SH-SY5Y (cell line): ENCODE measurements at regions not wholly inside any gene's neighbourhood (a gene's known extent, or its start where the extent isn't known, plus 50 kb on each side); places are given as distances from the start of the nearest gene placed in this dataset.

Source experiments
- GATA2 ChIP-seq: IDR thresholded peaks from 2 replicates; pipeline ENCODE4 v1.6.1; 2011; ENCODE audit warnings: mild to moderate bottlenecking, low read depth, low read length
- GATA3 ChIP-seq: IDR thresholded peaks from 2 replicates; pipeline ENCODE4 v1.6.1; 2011; ENCODE audit warnings: low read depth, mild to moderate bottlenecking, low read length, moderate library complexity

DNA sequence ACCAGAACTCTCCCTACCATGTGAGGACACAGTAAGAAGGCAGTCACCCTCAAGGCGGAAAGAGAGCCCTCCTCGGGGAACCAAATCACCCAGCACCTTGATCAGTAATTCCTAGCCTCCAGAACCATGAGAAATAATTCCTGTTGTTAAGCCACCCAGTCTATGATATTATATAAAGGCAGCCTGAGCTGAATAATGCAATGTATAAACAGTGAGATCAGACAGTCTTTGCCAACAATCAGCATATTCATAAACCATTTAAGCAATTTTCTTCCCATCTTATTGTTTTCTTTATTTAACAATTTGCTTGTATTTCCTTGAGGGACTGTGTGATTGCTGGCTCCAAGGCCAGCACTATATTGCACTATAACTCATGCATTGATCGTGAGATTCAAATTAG is 144.4 kb upstream of the DAPK1 start:
- TF ChIP-seq GATA3: no peak
- TF ChIP-seq GATA2: no peak
